B cell (primary cell): ENCODE measurements at regions not wholly inside any gene's neighbourhood (a gene's known extent, or its start where the extent isn't known, plus 50 kb on each side); places are given as distances from the start of the nearest gene placed in this dataset.

Source experiments
- CTCF ChIP-seq: fragments of 200-600 bp; IDR thresholded peaks from one replicate; pipeline ENCODE4 v1.8.0; 2022; ENCODE audit warnings: antibody characterized with exemption, mild to moderate bottlenecking
- EZH2 ChIP-seq: IDR thresholded peaks from 2 replicates; pipeline ENCODE4 v1.6.1; 2012; ENCODE audit warnings: borderline replicate concordance, low read depth, mild to moderate bottlenecking, moderate library complexity, low read length; ENCODE audit not compliant: insufficient read depth, poor library complexity, severe bottlenecking

GRCh38 chr11:115872416-115872815, 368.2 kb upstream of the CADM1 start:
- TF ChIP-seq CTCF (no peak), EZH2 (no peak)
